Endothelial cell of umbilical vein (primary cell): ENCODE measurements at regions not wholly inside any gene's neighbourhood (a gene's known extent, or its start where the extent isn't known, plus 50 kb on each side); places are given as distances from the start of the nearest gene placed in this dataset.

Experiments
- EZH2 ChIP-seq: IDR thresholded peaks from 2 replicates; pipeline ENCODE4 v1.6.1; 2012; ENCODE audit warnings: borderline replicate concordance, low read depth, mild to moderate bottlenecking, moderate library complexity, low read length, inconsistent platforms; ENCODE audit not compliant: severe bottlenecking
- GATA2 ChIP-seq: IDR thresholded peaks from 2 replicates; pipeline ENCODE4 v1.7.0; 2011; ENCODE audit warnings: low read depth, mild to moderate bottlenecking, moderate library complexity, mixed read lengths, low read length; ENCODE audit not compliant: insufficient read length, insufficient read depth
- JUN ChIP-seq: IDR thresholded peaks from 2 replicates; pipeline ENCODE4 v1.6.1; 2011; ENCODE audit warnings: borderline replicate concordance, low read depth; ENCODE audit not compliant: insufficient read length, insufficient read depth
- MYC ChIP-seq: IDR thresholded peaks from one replicate; pipeline ENCODE4 v1.6.1; 2011; ENCODE audit warnings: mild to moderate bottlenecking, low read depth, low read length
- POLR2A ChIP-seq: IDR thresholded peaks from 2 replicates; pipeline ENCODE4 v1.6.1; 2012; ENCODE audit warnings: low read depth, mild to moderate bottlenecking, control low read depth, low read length
- POLR2AphosphoS5 ChIP-seq: IDR thresholded peaks from 2 replicates; pipeline ENCODE4 v1.6.1; 2012; ENCODE audit warnings: low read depth, mild to moderate bottlenecking, control low read depth, low read length, moderate library complexity; ENCODE audit not compliant: insufficient read depth
- TF ChIP-seq, protein P1 (sequence below), 2 donors: IDR thresholded peaks; 1 replicate in 1 of 2; 2 replicates in 1 of 2; pipeline ENCODE4 v1.5.1; 2011; ENCODE audit warnings: low read length in 2 of 2, mild to moderate bottlenecking in 2 of 2, moderate library complexity in 2 of 2, control low read depth in 1 of 2, inconsistent platforms in 1 of 2, low read depth in 1 of 2; ENCODE audit not compliant: insufficient read depth in 1 of 2; ENCODE audit errors: extremely low read depth in 1 of 2
- TF ChIP-seq, protein P2 (sequence below): IDR thresholded peaks from 2 replicates; pipeline ENCODE4 v1.6.1; 2011; ENCODE audit not compliant: insufficient read depth, insufficient read length

DNA sequence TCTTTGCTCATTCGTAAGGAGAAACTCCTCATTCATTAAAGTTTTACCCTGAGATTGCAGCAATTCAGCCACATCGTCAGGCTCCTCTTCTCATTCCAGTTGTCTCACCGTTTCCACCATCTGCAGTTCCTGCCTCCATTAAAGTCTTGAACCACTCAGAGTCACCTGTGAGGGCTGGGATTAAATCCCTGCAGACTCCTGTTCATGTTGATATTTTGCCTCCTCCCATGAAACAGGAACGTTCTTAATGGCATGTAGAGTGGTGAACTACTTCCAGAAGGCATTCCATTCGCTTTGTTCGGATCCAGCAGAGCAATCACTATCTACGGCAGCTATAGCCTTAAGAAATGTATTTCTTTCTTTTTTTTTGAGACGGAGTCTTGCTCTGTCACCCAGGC lies 96.5 kb upstream of the FAM20C start:
- TF ChIP-seq, protein P1, sequence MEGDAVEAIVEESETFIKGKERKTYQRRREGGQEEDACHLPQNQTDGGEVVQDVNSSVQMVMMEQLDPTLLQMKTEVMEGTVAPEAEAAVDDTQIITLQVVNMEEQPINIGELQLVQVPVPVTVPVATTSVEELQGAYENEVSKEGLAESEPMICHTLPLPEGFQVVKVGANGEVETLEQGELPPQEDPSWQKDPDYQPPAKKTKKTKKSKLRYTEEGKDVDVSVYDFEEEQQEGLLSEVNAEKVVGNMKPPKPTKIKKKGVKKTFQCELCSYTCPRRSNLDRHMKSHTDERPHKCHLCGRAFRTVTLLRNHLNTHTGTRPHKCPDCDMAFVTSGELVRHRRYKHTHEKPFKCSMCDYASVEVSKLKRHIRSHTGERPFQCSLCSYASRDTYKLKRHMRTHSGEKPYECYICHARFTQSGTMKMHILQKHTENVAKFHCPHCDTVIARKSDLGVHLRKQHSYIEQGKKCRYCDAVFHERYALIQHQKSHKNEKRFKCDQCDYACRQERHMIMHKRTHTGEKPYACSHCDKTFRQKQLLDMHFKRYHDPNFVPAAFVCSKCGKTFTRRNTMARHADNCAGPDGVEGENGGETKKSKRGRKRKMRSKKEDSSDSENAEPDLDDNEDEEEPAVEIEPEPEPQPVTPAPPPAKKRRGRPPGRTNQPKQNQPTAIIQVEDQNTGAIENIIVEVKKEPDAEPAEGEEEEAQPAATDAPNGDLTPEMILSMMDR (IDR thresholded peaks at IDR 0.05; ENCODE audit: extremely low read depth in 1 of 2, insufficient read depth in 1 of 2, low read depth in 1 of 2, low read length in 2 of 2), result no peak
- no peak for TF ChIP-seq POLR2A
- TF ChIP-seq, protein P2, sequence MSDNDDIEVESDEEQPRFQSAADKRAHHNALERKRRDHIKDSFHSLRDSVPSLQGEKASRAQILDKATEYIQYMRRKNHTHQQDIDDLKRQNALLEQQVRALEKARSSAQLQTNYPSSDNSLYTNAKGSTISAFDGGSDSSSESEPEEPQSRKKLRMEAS, result no peak
- no peak for TF ChIP-seq GATA2
- TF ChIP-seq EZH2, result no peak
- TF ChIP-seq MYC, result no peak
- no peak for TF ChIP-seq POLR2AphosphoS5
- no peak for TF ChIP-seq JUN
